ENCODE measurements at regions not wholly inside any gene's neighbourhood (a gene's known extent, or its start where the extent isn't known, plus 50 kb on each side); places are given as distances from the start of the nearest gene placed in this dataset.

DNA sequence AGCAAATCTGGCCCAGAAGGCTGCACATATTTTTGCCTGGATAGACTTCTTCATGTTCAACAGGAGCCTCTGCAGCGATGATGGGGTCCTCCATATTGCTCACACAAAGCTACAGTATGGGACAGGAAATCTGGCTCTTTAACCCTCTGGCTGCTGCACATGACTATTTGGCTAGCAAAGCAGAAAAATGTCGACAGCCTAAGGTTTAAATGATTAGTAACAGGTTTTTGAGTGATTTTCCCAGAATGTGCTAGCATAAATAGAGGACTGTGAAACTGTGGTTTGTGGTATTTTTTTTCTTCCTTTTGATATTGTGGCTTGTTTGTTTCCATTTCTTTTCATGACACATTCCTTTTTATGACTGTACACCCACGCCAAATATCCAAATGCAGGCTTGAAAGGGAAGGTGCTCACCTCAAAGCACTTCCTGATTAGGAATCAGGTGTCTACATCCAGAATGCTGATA, 120.2 kb upstream of the GK2 start:
- DNase-seq, result peak; percentile 61

DNA sequence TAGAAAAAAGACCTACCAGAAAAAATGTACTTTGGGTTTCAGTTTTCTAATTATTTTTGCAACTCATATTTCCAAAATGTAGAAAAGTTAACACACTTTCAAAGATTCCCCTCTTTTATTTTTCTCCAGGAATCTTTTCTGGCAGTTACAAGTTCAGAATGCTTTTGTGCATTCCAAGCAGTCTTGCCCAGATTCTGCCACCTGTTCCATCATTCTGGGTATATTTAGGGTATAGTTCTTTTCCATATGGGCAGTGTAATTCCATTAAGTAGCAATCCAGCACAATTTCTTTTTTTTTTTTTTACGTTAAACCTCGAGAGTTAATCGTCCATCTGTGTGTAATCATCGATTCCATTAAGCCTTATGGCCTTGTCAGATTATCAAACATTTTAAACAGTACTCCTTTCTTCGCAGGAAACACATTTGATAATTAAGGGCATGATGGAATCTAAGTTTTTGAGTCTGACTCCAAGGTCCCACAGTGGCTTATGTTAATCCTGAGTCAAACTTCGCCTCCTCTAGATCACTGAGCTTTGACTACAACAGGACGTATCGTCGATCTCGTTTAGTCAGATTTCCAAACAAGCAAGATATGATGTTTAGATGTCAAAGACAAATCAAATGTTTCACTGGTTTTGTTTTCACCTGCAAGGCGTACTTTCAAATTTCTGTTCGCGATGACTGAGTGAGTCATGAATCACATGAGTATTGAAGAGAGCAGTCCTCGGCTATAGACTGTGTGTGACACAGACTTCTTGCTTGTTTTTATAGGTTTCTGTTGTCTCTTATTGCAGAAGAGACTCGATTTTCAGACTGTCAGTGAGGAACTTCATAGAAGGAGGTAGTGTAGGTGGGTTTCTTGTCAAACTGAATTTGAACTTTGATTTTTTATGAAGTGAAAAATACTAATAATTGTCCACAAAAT, 118.9 kb upstream of the GK2 start:
- peak; percentile 10 for DNase-seq

DNA sequence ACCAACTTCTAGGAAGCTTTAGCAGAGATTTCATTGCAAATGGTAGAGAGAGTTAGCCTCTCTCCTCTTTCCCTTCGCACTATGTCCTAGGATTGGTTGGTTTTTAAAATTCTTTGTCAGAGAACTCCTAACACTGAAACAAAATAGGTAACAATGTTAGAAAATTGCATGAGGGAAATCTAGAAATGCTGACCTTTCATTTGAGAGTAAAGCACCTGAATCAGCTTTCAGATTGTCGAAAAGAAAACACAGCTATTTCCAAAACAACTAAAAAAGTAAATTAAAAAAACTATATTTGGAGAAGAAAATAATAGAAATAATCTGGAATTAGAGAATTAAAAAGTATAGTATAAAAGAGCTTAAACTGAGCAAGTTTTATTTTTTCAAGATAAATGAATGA, 108.1 kb upstream of the GK2 start:
- DNase-seq, result no peak

DNA sequence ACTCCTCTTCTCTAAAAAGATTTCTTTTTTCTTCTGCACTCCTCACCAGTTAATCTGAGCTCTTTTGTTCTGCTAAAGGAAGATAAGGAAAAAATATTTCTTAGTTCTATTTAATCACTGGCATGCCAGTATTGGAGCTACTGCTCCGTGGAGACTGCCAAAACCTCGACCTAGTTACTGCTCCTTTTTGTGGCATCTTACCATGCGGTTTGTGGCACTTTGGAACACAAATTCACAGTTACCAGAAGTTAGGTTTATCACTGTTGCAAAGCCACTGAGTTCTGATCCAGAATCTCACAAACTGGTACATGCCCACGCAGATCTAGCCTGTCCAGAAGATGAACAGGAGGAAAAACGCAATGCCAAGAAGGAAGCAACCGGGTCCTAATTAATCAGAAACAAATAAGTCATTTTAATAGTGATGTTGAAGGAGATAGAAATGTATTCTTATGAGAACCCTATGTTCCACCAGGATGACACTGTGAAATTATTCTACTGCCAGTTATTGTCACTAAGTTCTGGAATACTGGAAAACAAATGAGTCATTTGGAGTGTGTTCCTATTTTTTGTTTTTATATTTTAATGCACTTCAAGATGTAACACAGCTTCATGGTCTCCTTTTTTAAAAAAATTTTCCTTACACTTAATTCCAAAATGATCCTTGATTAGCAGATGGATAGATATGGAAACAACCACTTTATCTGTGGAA, 106.7 kb upstream of the GK2 start:
- no peak for DNase-seq

DNA sequence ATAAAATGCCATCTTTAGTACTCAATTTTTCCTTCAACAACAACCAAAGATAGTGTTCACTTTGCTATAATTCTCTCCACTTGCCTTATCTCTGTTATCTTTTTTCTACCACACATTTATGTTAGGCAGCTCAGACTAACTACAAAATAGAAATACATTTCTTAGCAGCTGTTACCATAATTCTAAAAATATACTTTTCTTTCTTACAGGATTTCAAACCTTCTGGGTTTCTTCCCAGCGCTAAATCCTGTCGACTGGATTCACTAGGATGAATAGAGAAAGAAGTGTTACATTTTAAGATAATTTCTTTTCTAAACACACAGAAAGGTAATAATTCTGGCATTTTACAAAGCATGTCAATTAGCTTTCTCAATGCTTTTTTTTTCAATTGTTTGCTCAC, 105.5 kb upstream of the GK2 start:
- DNase-seq, result no peak

DNA sequence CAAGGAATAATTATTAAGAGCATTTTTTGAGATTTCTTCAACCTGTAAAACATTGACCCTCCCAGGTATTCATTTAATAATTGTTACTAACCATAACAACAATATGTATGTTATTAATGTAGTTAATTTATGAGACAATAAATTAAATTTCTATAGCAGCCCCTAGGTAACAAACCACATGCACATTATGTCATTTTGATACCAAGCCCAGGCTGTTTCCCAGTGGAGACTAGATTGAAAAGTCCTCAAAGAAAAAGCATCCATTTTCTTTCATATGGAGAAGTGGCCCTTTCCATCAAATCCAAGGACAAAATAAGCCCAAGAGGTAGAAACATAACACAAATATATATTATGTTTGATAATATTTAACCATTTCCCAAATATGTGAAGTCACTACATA, 104.3 kb upstream of the GK2 start:
- DNase-seq, result no peak

DNA sequence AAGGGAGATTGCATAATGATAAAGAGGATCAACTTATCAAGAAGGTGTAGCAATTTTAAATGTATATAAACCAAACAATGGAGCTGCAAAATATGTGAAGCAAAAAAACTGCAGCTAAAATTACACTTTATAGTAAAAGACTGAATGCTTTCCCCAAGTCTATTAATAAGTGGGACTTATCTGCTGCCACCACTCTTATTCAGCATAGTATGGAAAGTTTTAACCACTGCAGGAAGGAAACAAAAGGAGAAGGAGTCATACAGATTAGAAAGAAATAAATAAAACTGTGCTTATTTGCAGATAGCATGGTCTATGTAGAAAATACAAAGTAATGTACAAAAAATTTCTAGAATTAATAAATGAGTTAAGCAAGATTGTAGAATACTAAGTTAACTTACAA, 94.1 kb upstream of the GK2 start:
- no peak for DNase-seq

DNA sequence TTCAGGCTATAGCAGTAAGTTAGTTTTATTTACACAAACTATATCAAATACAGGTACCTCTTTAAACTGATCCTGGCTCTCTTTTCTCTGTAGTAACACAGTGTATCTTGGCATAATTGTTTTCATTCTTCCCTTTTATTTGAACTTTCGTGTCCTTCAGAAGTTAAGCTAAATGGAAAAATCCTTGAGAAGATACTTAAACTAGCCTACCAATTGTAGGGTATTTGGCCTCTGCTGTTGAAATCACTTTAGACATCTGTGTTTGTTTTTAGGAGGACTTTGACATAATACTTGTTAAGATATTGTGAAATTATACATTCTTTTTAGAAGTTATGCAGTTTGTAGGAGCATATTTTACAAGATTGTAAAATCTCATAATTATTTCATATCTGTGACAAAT, 90.3 kb upstream of the GK2 start:
- DNase-seq, result no peak

DNA sequence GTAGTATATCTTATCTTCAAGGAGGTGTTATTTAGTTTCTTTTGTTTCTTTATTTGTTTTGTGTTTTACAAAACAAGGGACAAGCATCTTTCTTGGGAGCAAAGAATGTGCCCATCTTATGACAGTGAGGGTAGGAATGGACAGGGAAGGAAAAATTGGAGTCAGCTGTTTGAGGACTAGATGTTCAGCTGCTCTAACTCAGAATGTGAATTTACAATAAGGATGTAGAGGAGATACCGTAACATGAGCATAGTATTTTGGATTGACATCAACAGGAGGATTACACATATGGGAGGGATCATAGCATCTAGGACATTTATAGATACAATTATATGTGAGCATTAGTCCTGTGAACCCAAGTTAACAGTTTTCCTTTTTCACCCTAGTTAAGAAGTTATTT, 89.0 kb upstream of the GK2 start:
- no peak for DNase-seq

DNA sequence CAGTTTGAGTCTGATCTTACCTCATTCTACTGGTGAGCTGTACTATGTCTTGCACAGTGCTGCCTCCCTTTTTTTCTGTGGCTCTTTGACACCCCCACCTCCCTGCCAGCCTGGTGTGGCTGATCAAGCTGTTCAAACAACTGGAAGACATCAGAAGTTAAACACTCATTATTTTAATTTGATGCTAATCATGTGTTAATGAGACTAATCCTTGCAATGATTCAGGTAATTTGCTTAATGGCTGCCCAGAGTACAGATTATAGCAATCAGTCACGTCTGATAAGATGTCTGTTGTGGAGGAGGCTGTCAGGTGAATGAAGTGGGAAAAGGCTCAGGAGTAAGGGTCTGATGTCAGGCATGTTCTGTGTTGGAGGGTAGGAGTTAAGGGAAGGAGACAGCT, 87.4 kb upstream of the GK2 start:
- DNase-seq, result no peak

DNA sequence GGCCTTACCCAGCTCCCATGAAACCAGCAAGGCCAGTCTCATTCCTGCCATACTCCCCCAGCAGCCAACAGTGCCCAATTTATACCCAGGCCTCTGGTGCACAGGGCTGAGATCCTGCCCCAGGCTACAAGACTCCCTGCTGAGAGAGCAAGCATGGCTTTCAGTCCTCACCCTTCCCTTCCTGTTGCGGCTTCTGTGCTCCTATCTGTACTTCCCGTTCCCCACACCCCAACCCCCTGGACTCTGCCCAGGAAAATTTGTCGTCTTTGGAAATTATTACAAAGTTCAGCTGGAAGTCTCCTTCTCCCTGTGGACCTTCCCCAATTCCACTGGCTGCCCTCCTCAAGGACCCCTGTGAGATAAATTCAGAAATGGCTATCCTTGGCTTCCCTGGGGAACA, 84.1 kb upstream of the GK2 start:
- no peak for DNase-seq

DNA sequence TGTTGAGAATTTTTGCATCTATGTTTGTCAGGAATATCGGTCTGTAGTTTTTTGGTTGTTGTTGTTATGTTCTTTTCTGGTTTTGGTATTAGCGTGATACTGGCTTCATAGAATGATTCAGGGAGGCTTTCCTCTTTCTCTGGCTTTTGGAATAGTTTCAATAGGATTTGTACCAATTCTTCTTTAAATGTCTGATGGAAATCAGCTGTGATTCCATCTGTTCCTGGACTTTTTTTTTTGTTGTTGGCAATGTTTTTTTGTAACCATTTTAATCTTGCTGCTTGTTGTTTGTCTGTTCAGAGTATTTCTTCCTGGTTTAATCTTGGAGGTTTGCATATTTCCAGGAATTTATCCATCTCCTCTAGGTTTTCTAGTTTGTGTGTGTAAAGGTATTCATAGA, 81.5 kb upstream of the GK2 start:
- no peak for DNase-seq

DNA sequence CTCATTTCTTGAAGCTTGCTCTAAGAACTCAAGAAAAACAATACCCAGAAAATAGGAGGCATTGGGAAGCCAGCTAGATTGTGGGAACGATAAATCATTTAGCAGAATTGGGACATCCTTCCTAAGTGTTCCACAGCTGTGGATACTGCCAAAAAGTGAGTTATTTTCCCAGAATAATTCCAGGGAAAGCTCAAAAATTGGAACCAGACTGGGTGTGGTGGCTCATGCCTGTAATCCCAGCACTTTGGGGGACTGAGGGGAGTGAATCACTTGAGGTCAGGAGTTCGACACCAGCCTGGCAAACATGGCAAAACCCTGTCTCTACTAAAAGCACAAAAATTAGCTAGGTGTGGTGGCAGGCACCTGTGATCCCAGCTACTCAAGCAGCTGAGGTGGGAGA, 68.2 kb upstream of the GK2 start:
- no peak for DNase-seq

DNA sequence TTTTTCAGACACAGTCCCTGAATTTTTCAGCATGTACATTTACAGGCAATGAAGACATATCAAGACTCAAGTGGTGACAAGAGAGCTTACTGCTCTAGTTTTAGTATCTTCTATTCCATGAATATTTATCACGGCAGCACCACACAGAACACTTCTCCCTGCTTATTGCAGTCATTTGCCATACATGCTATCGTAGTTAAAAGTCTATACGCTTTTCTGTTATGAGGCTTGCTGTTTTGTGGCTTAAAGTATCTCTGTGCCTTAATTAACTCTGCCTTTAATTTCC, 65.4 kb upstream of the GK2 start:
- DNase-seq, result no peak

DNA sequence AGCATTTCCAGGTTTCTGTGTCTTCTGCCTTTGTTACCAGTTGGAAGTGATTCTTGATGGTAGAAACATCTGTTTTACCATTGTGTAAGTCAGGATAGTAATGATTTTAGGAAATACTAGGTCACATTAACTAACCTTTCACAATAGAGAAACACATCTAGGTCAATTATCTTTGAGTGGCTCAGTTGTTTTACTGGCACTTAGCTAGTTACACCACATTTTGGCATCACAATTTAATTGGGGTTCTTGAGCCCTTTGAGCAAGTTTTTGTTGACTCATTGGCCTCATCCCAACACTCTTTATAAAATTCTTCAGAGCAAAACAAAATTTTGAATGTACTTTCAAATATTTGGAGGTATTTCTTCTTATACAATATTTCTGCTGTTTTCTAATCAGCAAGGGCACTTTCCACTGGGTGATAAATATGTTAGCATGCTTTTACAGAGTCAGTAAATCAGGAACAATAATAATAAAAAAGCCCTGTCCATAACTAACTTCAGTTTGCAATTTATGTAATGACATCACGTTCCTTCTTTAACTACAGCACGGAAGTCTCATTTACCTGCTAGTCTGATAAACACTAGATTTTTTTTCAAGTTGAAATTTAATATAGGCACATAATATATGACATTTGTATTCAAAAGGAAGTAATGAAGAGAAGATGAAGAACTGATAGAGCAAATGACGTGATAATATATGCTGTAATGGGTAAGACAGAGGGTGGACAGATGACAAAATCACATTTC, 64.8 kb upstream of the GK2 start:
- no peak for DNase-seq

DNA sequence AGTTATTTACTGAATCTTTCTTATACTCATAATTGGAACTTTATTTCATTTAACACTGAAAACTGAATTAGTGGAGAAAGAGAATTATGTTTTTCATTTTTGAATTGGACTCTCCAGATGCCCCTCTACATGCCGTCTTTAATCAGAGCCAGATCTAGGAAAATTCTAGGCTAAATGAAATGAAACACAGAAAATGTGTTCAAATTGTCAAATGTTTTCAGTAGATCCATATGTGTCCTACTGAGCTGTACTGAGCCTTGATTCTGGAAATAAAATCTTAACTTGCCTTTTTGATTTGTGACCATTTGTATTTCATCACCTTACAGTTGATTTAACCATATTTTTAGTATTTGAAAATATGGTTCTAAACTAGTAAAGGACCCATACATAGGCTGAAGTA, 64.0 kb upstream of the GK2 start:
- no peak for DNase-seq

DNA sequence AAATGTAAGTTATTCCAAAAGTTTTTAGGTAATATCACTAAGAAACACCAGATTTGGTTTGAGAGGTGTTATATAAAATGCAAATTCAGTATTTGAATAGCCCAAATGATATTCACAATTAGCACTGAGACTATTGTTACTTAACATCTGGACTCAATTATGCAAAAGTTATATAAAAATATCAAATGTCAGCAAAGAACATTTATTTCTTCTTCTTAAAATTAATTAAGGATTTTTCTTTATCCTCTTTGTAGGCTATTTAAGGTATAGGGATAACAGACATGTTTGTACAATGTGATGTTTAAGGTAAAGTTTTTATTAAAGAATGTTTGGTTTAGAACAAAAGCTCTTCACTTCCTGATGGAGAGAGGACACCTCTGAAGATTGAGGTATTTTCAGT, 63.3 kb upstream of the GK2 start:
- no peak for DNase-seq

DNA sequence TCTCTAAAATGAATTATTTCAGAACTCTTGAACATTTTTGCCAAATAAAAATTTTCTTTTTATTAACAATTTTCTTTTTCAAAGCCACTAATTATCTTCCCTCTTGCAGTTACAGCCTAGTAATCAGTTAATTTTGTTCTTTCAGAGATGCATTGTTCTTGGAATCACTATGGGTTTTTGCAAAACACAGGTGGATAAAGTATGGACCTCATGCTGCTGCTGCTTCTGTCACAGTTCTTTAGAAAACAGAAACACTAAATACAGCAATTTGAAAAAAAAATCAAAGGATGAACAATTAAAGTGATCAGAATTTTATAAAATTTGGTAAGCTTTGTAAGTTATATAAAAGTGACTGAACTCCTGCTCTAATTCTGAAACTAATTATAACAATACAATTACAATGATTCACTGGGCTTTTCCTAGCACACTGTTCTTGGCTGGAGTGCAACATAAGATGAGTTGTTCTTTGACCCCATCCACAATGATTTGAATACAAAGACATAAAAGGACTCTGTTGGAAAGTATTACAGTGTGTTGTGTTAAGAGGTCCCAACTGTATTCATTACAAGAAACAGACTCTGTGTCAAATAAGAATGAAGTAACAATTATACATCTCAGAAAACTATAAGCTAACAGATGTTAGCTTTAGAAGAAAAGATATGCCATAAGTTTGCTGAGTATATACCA, 59.4 kb upstream of the GK2 start:
- no peak for DNase-seq

DNA sequence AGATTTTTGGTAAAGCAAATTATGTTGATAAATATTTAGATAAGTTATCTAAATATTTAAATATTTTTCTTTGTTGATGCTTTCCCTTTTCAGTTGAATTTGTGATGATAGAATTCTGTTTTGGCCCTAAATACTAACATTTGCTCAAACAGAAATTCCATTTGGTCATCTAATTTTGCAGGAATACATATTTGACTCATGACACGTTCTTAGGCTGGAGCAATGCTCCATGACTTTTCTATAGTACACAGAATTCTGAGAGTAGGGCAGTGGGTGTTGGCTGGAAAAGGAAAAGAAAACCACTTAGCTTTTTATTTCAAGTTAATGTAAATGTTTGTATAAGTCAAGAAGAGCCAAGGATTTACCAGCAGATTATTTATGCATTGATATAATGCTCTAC, 58.6 kb upstream of the GK2 start:
- DNase-seq, result no peak

Data from activated CD4-positive, alpha-beta T cell treated with anti-CD3 and anti-CD28 coated beads, Interleukin-10, Interleukin-2, amounts not matched to agents 100 ng/mL and 50 ng/mL, durations not matched to agents 16 hours and 8 hours (primary cell).